GM23338 (cell line): ENCODE measurements at regions not wholly inside any gene's neighbourhood (a gene's known extent, or its start where the extent isn't known, plus 50 kb on each side); places are given as distances from the start of the nearest gene placed in this dataset.

Experiments
- ATAC-seq: fragments of 200-7000 bp; cut with Tn5 transposase; 3 replicates; pipeline ENCODE4 v1.9.1; 2020
- DNase-seq: peaks from one replicate; pipeline ENCODE4 v3.0.0-alpha.2; 2015; ENCODE audit warnings: low spot score
- H2AFZ ChIP-seq: fragments of 200-600 bp; sonication (generic); 2 replicates; pipeline ENCODE4 v1.8.0; 2016; ENCODE audit warnings: antibody characterized with exemption, mild to moderate bottlenecking, moderate library complexity
- H3F3A ChIP-seq: fragments of 200-600 bp; sonication (generic); replicated peaks from 2 replicates; pipeline ENCODE4 v1.8.0; 2017; ENCODE audit warnings: antibody characterized with exemption, mixed run types, low read depth
- H3K27ac ChIP-seq: fragments of 200-600 bp; sonication (generic); 2 replicates; pipeline ENCODE4 v1.6.1; 2016; ENCODE audit warnings: low read depth
- H3K27me3 ChIP-seq: fragments of 200-600 bp; sonication (generic); 2 replicates; pipeline ENCODE4 v1.8.0; 2016; ENCODE audit warnings: mild to moderate bottlenecking, mixed run types, moderate library complexity; ENCODE audit not compliant: insufficient read depth
- H3K36me3 ChIP-seq: fragments of 200-600 bp; sonication (generic); 2 replicates; pipeline ENCODE4 v1.8.0; 2016; ENCODE audit warnings: mild to moderate bottlenecking; ENCODE audit not compliant: insufficient read depth
- H3K4me1 ChIP-seq: fragments of 200-600 bp; sonication (generic); 2 replicates; pipeline ENCODE4 v1.8.0; 2016; ENCODE audit warnings: mild to moderate bottlenecking, moderate library complexity; ENCODE audit not compliant: insufficient read depth
- H3K4me2 ChIP-seq: fragments of 200-600 bp; sonication (generic); 2 replicates; pipeline ENCODE4 v1.7.1; 2017; ENCODE audit warnings: mixed run types
- H3K4me3 ChIP-seq: fragments of 200-600 bp; sonication (generic); 2 replicates; pipeline ENCODE4 v1.6.1; 2016; ENCODE audit warnings: mixed run types
- H3K79me2 ChIP-seq: fragments of 200-600 bp; sonication (generic); replicated peaks from 2 replicates; pipeline ENCODE4 v1.8.0; 2017; ENCODE audit warnings: mild to moderate bottlenecking; ENCODE audit not compliant: insufficient read depth
- H3K9me2 ChIP-seq: fragments of 200-600 bp; sonication (generic); 2 replicates; pipeline ENCODE4 v1.8.0; 2017; ENCODE audit not compliant: insufficient read depth
- H4K20me1 ChIP-seq: fragments of 200-600 bp; sonication (generic); replicated peaks from 2 replicates; pipeline ENCODE4 v1.8.0; 2017; ENCODE audit warnings: mild to moderate bottlenecking; ENCODE audit not compliant: insufficient read depth
- H3K27ac Mint-ChIP-seq: 2 replicates; pipeline ENCODE4 v1.8.0; 2020; ENCODE audit warnings: inconsistent platforms, mild to moderate bottlenecking, moderate library complexity, mixed read lengths
- H3K27me3 Mint-ChIP-seq: 3 replicates; pipeline ENCODE4 v1.8.0; 2022; ENCODE audit warnings: low read depth, mild to moderate bottlenecking, moderate library complexity, mixed read lengths, inconsistent platforms; ENCODE audit not compliant: insufficient read depth, poor library complexity
- H3K36me3 Mint-ChIP-seq: 3 replicates; pipeline ENCODE4 v1.8.0; 2021; ENCODE audit warnings: low read depth, mild to moderate bottlenecking, inconsistent platforms, moderate library complexity, mixed read lengths
- H3K4me1 Mint-ChIP-seq: 3 replicates; pipeline ENCODE4 v1.8.0; 2020; ENCODE audit warnings: mild to moderate bottlenecking, inconsistent platforms, mixed read lengths
- H3K4me3 Mint-ChIP-seq: 3 replicates; pipeline ENCODE4 v1.8.0; 2021; ENCODE audit warnings: moderate library complexity, mild to moderate bottlenecking, inconsistent platforms, mixed read lengths
- H3K9me3 Mint-ChIP-seq: 3 replicates; pipeline ENCODE4 v1.8.0; 2020; ENCODE audit warnings: moderate library complexity, mild to moderate bottlenecking, inconsistent platforms, mixed read lengths
- CREB1 ChIP-seq: fragments of 250-450 bp; sonication (Bioruptor Pico); IDR thresholded peaks from 2 replicates; pipeline ENCODE4 v1.5.0; 2020; ENCODE audit warnings: low read depth, mild to moderate bottlenecking, moderate library complexity
- CTCF ChIP-seq, 2 experiments: fragments of 200-600 bp in 1 of 2; sonication (generic) in 1 of 2; conservative IDR thresholded peaks; 2 replicates each; pipeline versions ENCODE4 v1.5.1 to v1.6.1; 2016 to 2017; ENCODE audit warnings: antibody characterized with exemption in 2 of 2, low read depth in 2 of 2, mild to moderate bottlenecking in 2 of 2, moderate library complexity in 1 of 2
- EZH2 ChIP-seq: fragments of 200-600 bp; sonication (generic); IDR thresholded peaks from one replicate; pipeline ENCODE4 v1.8.0; 2017; ENCODE audit warnings: antibody characterized with exemption, mild to moderate bottlenecking, low read depth; ENCODE audit not compliant: unreplicated experiment
- EZH2phosphoT487 ChIP-seq: fragments of 200-600 bp; sonication (generic); IDR thresholded peaks from one replicate; pipeline ENCODE4 v1.8.1; 2018; ENCODE audit warnings: antibody characterized with exemption; ENCODE audit not compliant: unreplicated experiment
- JUNB ChIP-seq: IDR thresholded peaks from one replicate; pipeline ENCODE4 v1.6.1; 2016; ENCODE audit warnings: antibody characterized with exemption; ENCODE audit not compliant: unreplicated experiment
- NANOG ChIP-seq: IDR thresholded peaks from 2 replicates; pipeline ENCODE4 v1.6.1; 2016; ENCODE audit warnings: antibody characterized with exemption, borderline replicate concordance
- POLR2AphosphoS5 ChIP-seq: IDR thresholded peaks from 2 replicates; pipeline ENCODE4 v1.6.1; 2016; ENCODE audit warnings: antibody characterized with exemption, low read depth
- REST ChIP-seq: IDR thresholded peaks from one replicate; pipeline ENCODE4 v1.6.1; 2018; ENCODE audit warnings: antibody characterized with exemption; ENCODE audit not compliant: unreplicated experiment
- STAT1 ChIP-seq: IDR thresholded peaks from one replicate; pipeline ENCODE4 v1.6.1; 2016; ENCODE audit warnings: antibody characterized with exemption; ENCODE audit not compliant: unreplicated experiment
- ZNF114 ChIP-seq: fragments of 250-450 bp; sonication (Bioruptor Pico); IDR thresholded peaks from 2 replicates; pipeline ENCODE4 v1.5.0; 2020; ENCODE audit warnings: mild to moderate bottlenecking, moderate library complexity
- ZNF331 ChIP-seq: fragments of 250-450 bp; sonication (Bioruptor Pico); IDR thresholded peaks from 2 replicates; pipeline ENCODE4 v1.5.0; 2020; ENCODE audit warnings: low read depth, mild to moderate bottlenecking, moderate library complexity
- TF ChIP-seq, protein P1 (sequence below): fragments of 250-450 bp; sonication (Bioruptor Pico); IDR thresholded peaks from 2 replicates; pipeline ENCODE4 v1.5.0; 2020; ENCODE audit warnings: mild to moderate bottlenecking, moderate library complexity
- TF ChIP-seq, protein P2 (sequence below): IDR thresholded peaks from 2 replicates; pipeline ENCODE4 v1.6.1; 2016; ENCODE audit warnings: antibody characterized with exemption

- Mint-ChIP-seq H3K36me3 (no peaks in the 10 kb centered on the region), H3K27ac (no peak overlapping the region), H3K4me3 (no peak overlapping the region), H3K27me3 (no peaks in the 10 kb centered on the region), H3K4me1 (no peaks in the 10 kb centered on the region), H3K9me3 (no peaks in the 10 kb centered on the region)
- H3F3A ChIP-seq, result no peaks in the 10 kb centered on the region
- DNase-seq, result no peak
- H3K4me1 ChIP-seq, result no peaks in the 10 kb centered on the region
- no peak overlapping the region for H3K27ac ChIP-seq
- no peak overlapping the region for H3K4me2 ChIP-seq
- no peaks in the 10 kb centered on the region for H3K79me2 ChIP-seq
- no peak overlapping the region for H2AFZ ChIP-seq
- no peaks in the 10 kb centered on the region for H3K36me3 ChIP-seq
- no peak overlapping the region for H3K4me3 ChIP-seq
- H3K9me2 ChIP-seq, result no peaks in the 10 kb centered on the region
- H4K20me1 ChIP-seq, result no peaks in the 10 kb centered on the region
- TF ChIP-seq CTCF (conservative IDR thresholded peaks at IDR 0.05; ENCODE audit: low read depth in 2 of 2) (no peak), POLR2AphosphoS5 (no peak), REST (no peak), ZNF114 (CRISPR knock-in tag) (no peak), NANOG (no peak), CREB1 (no peak), ZNF331 (CRISPR knock-in tag) (no peak), JUNB (no peak), EZH2phosphoT487 (no peak), STAT1 (no peak), EZH2 (no peak)
- TF ChIP-seq, protein P1, sequence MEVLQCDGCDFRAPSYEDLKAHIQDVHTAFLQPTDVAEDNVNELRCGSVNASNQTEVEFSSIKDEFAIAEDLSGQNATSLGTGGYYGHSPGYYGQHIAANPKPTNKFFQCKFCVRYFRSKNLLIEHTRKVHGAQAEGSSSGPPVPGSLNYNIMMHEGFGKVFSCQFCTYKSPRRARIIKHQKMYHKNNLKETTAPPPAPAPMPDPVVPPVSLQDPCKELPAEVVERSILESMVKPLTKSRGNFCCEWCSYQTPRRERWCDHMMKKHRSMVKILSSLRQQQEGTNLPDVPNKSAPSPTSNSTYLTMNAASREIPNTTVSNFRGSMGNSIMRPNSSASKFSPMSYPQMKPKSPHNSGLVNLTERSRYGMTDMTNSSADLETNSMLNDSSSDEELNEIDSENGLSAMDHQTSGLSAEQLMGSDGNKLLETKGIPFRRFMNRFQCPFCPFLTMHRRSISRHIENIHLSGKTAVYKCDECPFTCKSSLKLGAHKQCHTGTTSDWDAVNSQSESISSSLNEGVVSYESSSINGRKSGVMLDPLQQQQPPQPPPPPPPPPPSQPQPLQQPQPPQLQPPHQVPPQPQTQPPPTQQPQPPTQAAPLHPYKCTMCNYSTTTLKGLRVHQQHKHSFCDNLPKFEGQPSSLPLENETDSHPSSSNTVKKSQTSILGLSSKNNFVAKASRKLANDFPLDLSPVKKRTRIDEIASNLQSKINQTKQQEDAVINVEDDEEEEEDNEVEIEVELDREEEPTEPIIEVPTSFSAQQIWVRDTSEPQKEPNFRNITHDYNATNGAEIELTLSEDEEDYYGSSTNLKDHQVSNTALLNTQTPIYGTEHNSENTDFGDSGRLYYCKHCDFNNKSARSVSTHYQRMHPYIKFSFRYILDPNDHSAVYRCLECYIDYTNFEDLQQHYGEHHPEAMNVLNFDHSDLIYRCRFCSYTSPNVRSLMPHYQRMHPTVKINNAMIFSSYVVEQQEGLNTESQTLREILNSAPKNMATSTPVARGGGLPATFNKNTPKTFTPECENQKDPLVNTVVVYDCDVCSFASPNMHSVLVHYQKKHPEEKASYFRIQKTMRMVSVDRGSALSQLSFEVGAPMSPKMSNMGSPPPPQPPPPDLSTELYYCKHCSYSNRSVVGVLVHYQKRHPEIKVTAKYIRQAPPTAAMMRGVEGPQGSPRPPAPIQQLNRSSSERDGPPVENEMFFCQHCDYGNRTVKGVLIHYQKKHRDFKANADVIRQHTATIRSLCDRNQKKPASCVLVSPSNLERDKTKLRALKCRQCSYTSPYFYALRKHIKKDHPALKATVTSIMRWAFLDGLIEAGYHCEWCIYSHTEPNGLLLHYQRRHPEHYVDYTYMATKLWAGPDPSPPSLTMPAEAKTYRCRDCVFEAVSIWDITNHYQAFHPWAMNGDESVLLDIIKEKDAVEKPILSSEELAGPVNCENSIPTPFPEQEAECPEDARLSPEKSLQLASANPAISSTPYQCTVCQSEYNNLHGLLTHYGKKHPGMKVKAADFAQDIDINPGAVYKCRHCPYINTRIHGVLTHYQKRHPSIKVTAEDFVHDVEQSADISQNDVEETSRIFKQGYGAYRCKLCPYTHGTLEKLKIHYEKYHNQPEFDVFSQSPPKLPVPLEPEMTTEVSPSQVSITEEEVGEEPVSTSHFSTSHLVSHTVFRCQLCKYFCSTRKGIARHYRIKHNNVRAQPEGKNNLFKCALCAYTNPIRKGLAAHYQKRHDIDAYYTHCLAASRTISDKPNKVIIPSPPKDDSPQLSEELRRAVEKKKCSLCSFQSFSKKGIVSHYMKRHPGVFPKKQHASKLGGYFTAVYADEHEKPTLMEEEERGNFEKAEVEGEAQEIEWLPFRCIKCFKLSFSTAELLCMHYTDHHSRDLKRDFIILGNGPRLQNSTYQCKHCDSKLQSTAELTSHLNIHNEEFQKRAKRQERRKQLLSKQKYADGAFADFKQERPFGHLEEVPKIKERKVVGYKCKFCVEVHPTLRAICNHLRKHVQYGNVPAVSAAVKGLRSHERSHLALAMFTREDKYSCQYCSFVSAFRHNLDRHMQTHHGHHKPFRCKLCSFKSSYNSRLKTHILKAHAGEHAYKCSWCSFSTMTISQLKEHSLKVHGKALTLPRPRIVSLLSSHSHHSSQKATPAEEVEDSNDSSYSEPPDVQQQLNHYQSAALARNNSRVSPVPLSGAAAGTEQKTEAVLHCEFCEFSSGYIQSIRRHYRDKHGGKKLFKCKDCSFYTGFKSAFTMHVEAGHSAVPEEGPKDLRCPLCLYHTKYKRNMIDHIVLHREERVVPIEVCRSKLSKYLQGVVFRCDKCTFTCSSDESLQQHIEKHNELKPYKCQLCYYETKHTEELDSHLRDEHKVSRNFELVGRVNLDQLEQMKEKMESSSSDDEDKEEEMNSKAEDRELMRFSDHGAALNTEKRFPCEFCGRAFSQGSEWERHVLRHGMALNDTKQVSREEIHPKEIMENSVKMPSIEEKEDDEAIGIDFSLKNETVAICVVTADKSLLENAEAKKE (CRISPR knock-in tag), result no peak
- TF ChIP-seq, protein P2, sequence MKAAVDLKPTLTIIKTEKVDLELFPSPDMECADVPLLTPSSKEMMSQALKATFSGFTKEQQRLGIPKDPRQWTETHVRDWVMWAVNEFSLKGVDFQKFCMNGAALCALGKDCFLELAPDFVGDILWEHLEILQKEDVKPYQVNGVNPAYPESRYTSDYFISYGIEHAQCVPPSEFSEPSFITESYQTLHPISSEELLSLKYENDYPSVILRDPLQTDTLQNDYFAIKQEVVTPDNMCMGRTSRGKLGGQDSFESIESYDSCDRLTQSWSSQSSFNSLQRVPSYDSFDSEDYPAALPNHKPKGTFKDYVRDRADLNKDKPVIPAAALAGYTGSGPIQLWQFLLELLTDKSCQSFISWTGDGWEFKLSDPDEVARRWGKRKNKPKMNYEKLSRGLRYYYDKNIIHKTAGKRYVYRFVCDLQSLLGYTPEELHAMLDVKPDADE, result no peak
- H3K27me3 ChIP-seq, result no peaks in the 10 kb centered on the region
- ATAC-seq, result no peak
These were observed 584.1 kb upstream of the NUDT12 start for GRCh38 chr5:104146652-104147051.
